GM23338 (cell line): ENCODE measurements at regions not wholly inside any gene's neighbourhood (a gene's known extent, or its start where the extent isn't known, plus 50 kb on each side); places are given as distances from the start of the nearest gene placed in this dataset.

ENCODE experiments used
- ATAC-seq: fragments of 200-7000 bp; cut with Tn5 transposase; 3 replicates; pipeline ENCODE4 v1.9.1; 2020
- DNase-seq: peaks from one replicate; pipeline ENCODE4 v3.0.0-alpha.2; 2015; ENCODE audit warnings: low spot score
- H2AFZ ChIP-seq: fragments of 200-600 bp; sonication (generic); 2 replicates; pipeline ENCODE4 v1.8.0; 2016; ENCODE audit warnings: antibody characterized with exemption, mild to moderate bottlenecking, moderate library complexity
- H3F3A ChIP-seq: fragments of 200-600 bp; sonication (generic); replicated peaks from 2 replicates; pipeline ENCODE4 v1.8.0; 2017; ENCODE audit warnings: antibody characterized with exemption, mixed run types, low read depth
- H3K27ac ChIP-seq: fragments of 200-600 bp; sonication (generic); 2 replicates; pipeline ENCODE4 v1.6.1; 2016; ENCODE audit warnings: low read depth
- H3K27me3 ChIP-seq: fragments of 200-600 bp; sonication (generic); 2 replicates; pipeline ENCODE4 v1.8.0; 2016; ENCODE audit warnings: mild to moderate bottlenecking, mixed run types, moderate library complexity; ENCODE audit not compliant: insufficient read depth
- H3K36me3 ChIP-seq: fragments of 200-600 bp; sonication (generic); 2 replicates; pipeline ENCODE4 v1.8.0; 2016; ENCODE audit warnings: mild to moderate bottlenecking; ENCODE audit not compliant: insufficient read depth
- H3K4me1 ChIP-seq: fragments of 200-600 bp; sonication (generic); 2 replicates; pipeline ENCODE4 v1.8.0; 2016; ENCODE audit warnings: mild to moderate bottlenecking, moderate library complexity; ENCODE audit not compliant: insufficient read depth
- H3K4me2 ChIP-seq: fragments of 200-600 bp; sonication (generic); 2 replicates; pipeline ENCODE4 v1.7.1; 2017; ENCODE audit warnings: mixed run types
- H3K4me3 ChIP-seq: fragments of 200-600 bp; sonication (generic); 2 replicates; pipeline ENCODE4 v1.6.1; 2016; ENCODE audit warnings: mixed run types
- H3K79me2 ChIP-seq: fragments of 200-600 bp; sonication (generic); replicated peaks from 2 replicates; pipeline ENCODE4 v1.8.0; 2017; ENCODE audit warnings: mild to moderate bottlenecking; ENCODE audit not compliant: insufficient read depth
- H3K9me2 ChIP-seq: fragments of 200-600 bp; sonication (generic); 2 replicates; pipeline ENCODE4 v1.8.0; 2017; ENCODE audit not compliant: insufficient read depth
- H4K20me1 ChIP-seq: fragments of 200-600 bp; sonication (generic); replicated peaks from 2 replicates; pipeline ENCODE4 v1.8.0; 2017; ENCODE audit warnings: mild to moderate bottlenecking; ENCODE audit not compliant: insufficient read depth
- H3K27ac Mint-ChIP-seq: 2 replicates; pipeline ENCODE4 v1.8.0; 2020; ENCODE audit warnings: inconsistent platforms, mild to moderate bottlenecking, moderate library complexity, mixed read lengths
- H3K27me3 Mint-ChIP-seq: 3 replicates; pipeline ENCODE4 v1.8.0; 2022; ENCODE audit warnings: low read depth, mild to moderate bottlenecking, moderate library complexity, mixed read lengths, inconsistent platforms; ENCODE audit not compliant: insufficient read depth, poor library complexity
- H3K36me3 Mint-ChIP-seq: 3 replicates; pipeline ENCODE4 v1.8.0; 2021; ENCODE audit warnings: low read depth, mild to moderate bottlenecking, inconsistent platforms, moderate library complexity, mixed read lengths
- H3K4me1 Mint-ChIP-seq: 3 replicates; pipeline ENCODE4 v1.8.0; 2020; ENCODE audit warnings: mild to moderate bottlenecking, inconsistent platforms, mixed read lengths
- H3K4me3 Mint-ChIP-seq: 3 replicates; pipeline ENCODE4 v1.8.0; 2021; ENCODE audit warnings: moderate library complexity, mild to moderate bottlenecking, inconsistent platforms, mixed read lengths
- H3K9me3 Mint-ChIP-seq: 3 replicates; pipeline ENCODE4 v1.8.0; 2020; ENCODE audit warnings: moderate library complexity, mild to moderate bottlenecking, inconsistent platforms, mixed read lengths
- CREB1 ChIP-seq: fragments of 250-450 bp; sonication (Bioruptor Pico); IDR thresholded peaks from 2 replicates; pipeline ENCODE4 v1.5.0; 2020; ENCODE audit warnings: low read depth, mild to moderate bottlenecking, moderate library complexity
- CTCF ChIP-seq, 2 experiments: fragments of 200-600 bp in 1 of 2; sonication (generic) in 1 of 2; conservative IDR thresholded peaks; 2 replicates each; pipeline versions ENCODE4 v1.5.1 to v1.6.1; 2016 to 2017; ENCODE audit warnings: antibody characterized with exemption in 2 of 2, low read depth in 2 of 2, mild to moderate bottlenecking in 2 of 2, moderate library complexity in 1 of 2
- ETS1 ChIP-seq: IDR thresholded peaks from 2 replicates; pipeline ENCODE4 v1.6.1; 2016; ENCODE audit warnings: antibody characterized with exemption
- EZH2 ChIP-seq: fragments of 200-600 bp; sonication (generic); IDR thresholded peaks from one replicate; pipeline ENCODE4 v1.8.0; 2017; ENCODE audit warnings: antibody characterized with exemption, mild to moderate bottlenecking, low read depth; ENCODE audit not compliant: unreplicated experiment
- EZH2phosphoT487 ChIP-seq: fragments of 200-600 bp; sonication (generic); IDR thresholded peaks from one replicate; pipeline ENCODE4 v1.8.1; 2018; ENCODE audit warnings: antibody characterized with exemption; ENCODE audit not compliant: unreplicated experiment
- JUNB ChIP-seq: IDR thresholded peaks from one replicate; pipeline ENCODE4 v1.6.1; 2016; ENCODE audit warnings: antibody characterized with exemption; ENCODE audit not compliant: unreplicated experiment
- NANOG ChIP-seq: IDR thresholded peaks from 2 replicates; pipeline ENCODE4 v1.6.1; 2016; ENCODE audit warnings: antibody characterized with exemption, borderline replicate concordance
- POLR2AphosphoS5 ChIP-seq: IDR thresholded peaks from 2 replicates; pipeline ENCODE4 v1.6.1; 2016; ENCODE audit warnings: antibody characterized with exemption, low read depth
- STAT1 ChIP-seq: IDR thresholded peaks from one replicate; pipeline ENCODE4 v1.6.1; 2016; ENCODE audit warnings: antibody characterized with exemption; ENCODE audit not compliant: unreplicated experiment
- ZNF331 ChIP-seq: fragments of 250-450 bp; sonication (Bioruptor Pico); IDR thresholded peaks from 2 replicates; pipeline ENCODE4 v1.5.0; 2020; ENCODE audit warnings: low read depth, mild to moderate bottlenecking, moderate library complexity
- TF ChIP-seq, protein P1 (sequence below): fragments of 250-450 bp; sonication (Bioruptor Pico); IDR thresholded peaks from 2 replicates; pipeline ENCODE4 v1.5.0; 2020; ENCODE audit warnings: mild to moderate bottlenecking, moderate library complexity

GRCh38 chr9:25816439-25816838 lies 138.2 kb upstream of the TUSC1 start:
- H2AFZ ChIP-seq, result peak overlapping the region; percentile 72
- TF ChIP-seq EZH2phosphoT487 (no peak), CREB1 (CRISPR knock-in tag) (no peak), EZH2 (no peak), NANOG (no peak), POLR2AphosphoS5 (no peak), ETS1 (no peak), STAT1 (no peak), JUNB (no peak), CTCF (conservative IDR thresholded peaks at IDR 0.05; ENCODE audit: low read depth in 2 of 2) (no peak), ZNF331 (CRISPR knock-in tag) (no peak)
- TF ChIP-seq, protein P1, sequence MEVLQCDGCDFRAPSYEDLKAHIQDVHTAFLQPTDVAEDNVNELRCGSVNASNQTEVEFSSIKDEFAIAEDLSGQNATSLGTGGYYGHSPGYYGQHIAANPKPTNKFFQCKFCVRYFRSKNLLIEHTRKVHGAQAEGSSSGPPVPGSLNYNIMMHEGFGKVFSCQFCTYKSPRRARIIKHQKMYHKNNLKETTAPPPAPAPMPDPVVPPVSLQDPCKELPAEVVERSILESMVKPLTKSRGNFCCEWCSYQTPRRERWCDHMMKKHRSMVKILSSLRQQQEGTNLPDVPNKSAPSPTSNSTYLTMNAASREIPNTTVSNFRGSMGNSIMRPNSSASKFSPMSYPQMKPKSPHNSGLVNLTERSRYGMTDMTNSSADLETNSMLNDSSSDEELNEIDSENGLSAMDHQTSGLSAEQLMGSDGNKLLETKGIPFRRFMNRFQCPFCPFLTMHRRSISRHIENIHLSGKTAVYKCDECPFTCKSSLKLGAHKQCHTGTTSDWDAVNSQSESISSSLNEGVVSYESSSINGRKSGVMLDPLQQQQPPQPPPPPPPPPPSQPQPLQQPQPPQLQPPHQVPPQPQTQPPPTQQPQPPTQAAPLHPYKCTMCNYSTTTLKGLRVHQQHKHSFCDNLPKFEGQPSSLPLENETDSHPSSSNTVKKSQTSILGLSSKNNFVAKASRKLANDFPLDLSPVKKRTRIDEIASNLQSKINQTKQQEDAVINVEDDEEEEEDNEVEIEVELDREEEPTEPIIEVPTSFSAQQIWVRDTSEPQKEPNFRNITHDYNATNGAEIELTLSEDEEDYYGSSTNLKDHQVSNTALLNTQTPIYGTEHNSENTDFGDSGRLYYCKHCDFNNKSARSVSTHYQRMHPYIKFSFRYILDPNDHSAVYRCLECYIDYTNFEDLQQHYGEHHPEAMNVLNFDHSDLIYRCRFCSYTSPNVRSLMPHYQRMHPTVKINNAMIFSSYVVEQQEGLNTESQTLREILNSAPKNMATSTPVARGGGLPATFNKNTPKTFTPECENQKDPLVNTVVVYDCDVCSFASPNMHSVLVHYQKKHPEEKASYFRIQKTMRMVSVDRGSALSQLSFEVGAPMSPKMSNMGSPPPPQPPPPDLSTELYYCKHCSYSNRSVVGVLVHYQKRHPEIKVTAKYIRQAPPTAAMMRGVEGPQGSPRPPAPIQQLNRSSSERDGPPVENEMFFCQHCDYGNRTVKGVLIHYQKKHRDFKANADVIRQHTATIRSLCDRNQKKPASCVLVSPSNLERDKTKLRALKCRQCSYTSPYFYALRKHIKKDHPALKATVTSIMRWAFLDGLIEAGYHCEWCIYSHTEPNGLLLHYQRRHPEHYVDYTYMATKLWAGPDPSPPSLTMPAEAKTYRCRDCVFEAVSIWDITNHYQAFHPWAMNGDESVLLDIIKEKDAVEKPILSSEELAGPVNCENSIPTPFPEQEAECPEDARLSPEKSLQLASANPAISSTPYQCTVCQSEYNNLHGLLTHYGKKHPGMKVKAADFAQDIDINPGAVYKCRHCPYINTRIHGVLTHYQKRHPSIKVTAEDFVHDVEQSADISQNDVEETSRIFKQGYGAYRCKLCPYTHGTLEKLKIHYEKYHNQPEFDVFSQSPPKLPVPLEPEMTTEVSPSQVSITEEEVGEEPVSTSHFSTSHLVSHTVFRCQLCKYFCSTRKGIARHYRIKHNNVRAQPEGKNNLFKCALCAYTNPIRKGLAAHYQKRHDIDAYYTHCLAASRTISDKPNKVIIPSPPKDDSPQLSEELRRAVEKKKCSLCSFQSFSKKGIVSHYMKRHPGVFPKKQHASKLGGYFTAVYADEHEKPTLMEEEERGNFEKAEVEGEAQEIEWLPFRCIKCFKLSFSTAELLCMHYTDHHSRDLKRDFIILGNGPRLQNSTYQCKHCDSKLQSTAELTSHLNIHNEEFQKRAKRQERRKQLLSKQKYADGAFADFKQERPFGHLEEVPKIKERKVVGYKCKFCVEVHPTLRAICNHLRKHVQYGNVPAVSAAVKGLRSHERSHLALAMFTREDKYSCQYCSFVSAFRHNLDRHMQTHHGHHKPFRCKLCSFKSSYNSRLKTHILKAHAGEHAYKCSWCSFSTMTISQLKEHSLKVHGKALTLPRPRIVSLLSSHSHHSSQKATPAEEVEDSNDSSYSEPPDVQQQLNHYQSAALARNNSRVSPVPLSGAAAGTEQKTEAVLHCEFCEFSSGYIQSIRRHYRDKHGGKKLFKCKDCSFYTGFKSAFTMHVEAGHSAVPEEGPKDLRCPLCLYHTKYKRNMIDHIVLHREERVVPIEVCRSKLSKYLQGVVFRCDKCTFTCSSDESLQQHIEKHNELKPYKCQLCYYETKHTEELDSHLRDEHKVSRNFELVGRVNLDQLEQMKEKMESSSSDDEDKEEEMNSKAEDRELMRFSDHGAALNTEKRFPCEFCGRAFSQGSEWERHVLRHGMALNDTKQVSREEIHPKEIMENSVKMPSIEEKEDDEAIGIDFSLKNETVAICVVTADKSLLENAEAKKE, result no peak
- DNase-seq, result no peak
- H3K27me3 Mint-ChIP-seq, result no peaks in the 10 kb centered on the region
- no peaks in the 10 kb centered on the region for H3F3A ChIP-seq
- H3K4me2 ChIP-seq, result no peak overlapping the region
- peaks cover under 1% of the 10 kb centered on the region; the same call in 1 of the 3 replicates for H3K9me3 Mint-ChIP-seq
- H3K4me3 ChIP-seq, result no peak overlapping the region
- no peaks in the 10 kb centered on the region for H3K36me3 ChIP-seq
- H3K79me2 ChIP-seq, result no peaks in the 10 kb centered on the region
- no peak overlapping the region for H3K27ac ChIP-seq
- H3K27ac Mint-ChIP-seq, result no peak overlapping the region
- ATAC-seq, result no peak
- no peaks in the 10 kb centered on the region for H3K4me1 ChIP-seq
- H3K27me3 ChIP-seq, result no peaks in the 10 kb centered on the region
- no peaks in the 10 kb centered on the region for H3K36me3 Mint-ChIP-seq
- no peaks in the 10 kb centered on the region for H4K20me1 ChIP-seq
- H3K4me1 Mint-ChIP-seq, result no peaks in the 10 kb centered on the region
- no peak overlapping the region for H3K4me3 Mint-ChIP-seq
- H3K9me2 ChIP-seq, result no peaks in the 10 kb centered on the region
